Parathyroid adenoma (tissue), 2 donors: ENCODE measurements at regions not wholly inside any gene's neighbourhood (a gene's known extent, or its start where the extent isn't known, plus 50 kb on each side); places are given as distances from the start of the nearest gene placed in this dataset.

Source experiments
- H2AFZ ChIP-seq: fragments of 300-600 bp; sonication (generic); one replicate; pipeline ENCODE4 v1.7.0; 2017; ENCODE audit warnings: antibody characterized with exemption, mild to moderate bottlenecking
- H3K27ac ChIP-seq: fragments of 300-600 bp; sonication (generic); one replicate; pipeline ENCODE4 v1.7.0; 2017
- H3K27me3 ChIP-seq: fragments of 300-600 bp; sonication (generic); one replicate; pipeline ENCODE4 v1.7.0; 2017; ENCODE audit warnings: low read length; ENCODE audit not compliant: control insufficient read depth, insufficient read depth
- H3K36me3 ChIP-seq: fragments of 300-600 bp; sonication (generic); one replicate; pipeline ENCODE4 v1.7.0; 2017; ENCODE audit warnings: low read length; ENCODE audit not compliant: control insufficient read depth, insufficient read depth
- H3K4me1 ChIP-seq: fragments of 300-600 bp; sonication (generic); one replicate; pipeline ENCODE4 v1.7.0; 2017; ENCODE audit warnings: control low read depth
- H3K4me2 ChIP-seq: fragments of 300-600 bp; sonication (generic); one replicate; pipeline ENCODE4 v1.7.0; 2017; ENCODE audit warnings: low read length
- H3K4me3 ChIP-seq: fragments of 300-600 bp; sonication (generic); one replicate; pipeline ENCODE4 v1.7.0; 2017; ENCODE audit warnings: low read depth, low read length
- H3K79me2 ChIP-seq: fragments of 300-600 bp; sonication (generic); one replicate; pipeline ENCODE4 v1.7.0; 2017; ENCODE audit warnings: control low read depth
- H3K9ac ChIP-seq: fragments of 300-600 bp; sonication (generic); one replicate; pipeline ENCODE4 v1.7.0; 2017; ENCODE audit warnings: mild to moderate bottlenecking
- H3K9me3 ChIP-seq: fragments of 300-600 bp; sonication (generic); one replicate; pipeline ENCODE4 v1.7.0; 2017; ENCODE audit warnings: low read length; ENCODE audit not compliant: control insufficient read depth
- CTCF ChIP-seq: fragments of 300-600 bp; sonication (generic); IDR thresholded peaks from one replicate; pipeline ENCODE4 v1.7.0; 2017; ENCODE audit warnings: antibody characterized with exemption, mild to moderate bottlenecking
- donor health status: primary hyperparathyroidism.

GRCh38 chr7:56495165-56495564, 378.9 kb upstream of the NUPR2 start:
- no peak overlapping the region for H3K9ac ChIP-seq
- no peaks in the 10 kb centered on the region for H3K27me3 ChIP-seq
- no peak overlapping the region for H3K27ac ChIP-seq
- no peak overlapping the region for H2AFZ ChIP-seq
- no peak overlapping the region for H3K4me3 ChIP-seq
- TF ChIP-seq CTCF, result no peak
- H3K4me1 ChIP-seq, result no peaks in the 10 kb centered on the region
- no peaks in the 10 kb centered on the region for H3K9me3 ChIP-seq
- H3K36me3 ChIP-seq, result no peaks in the 10 kb centered on the region
- no peaks in the 10 kb centered on the region for H3K79me2 ChIP-seq
- no peak overlapping the region for H3K4me2 ChIP-seq

DNA sequence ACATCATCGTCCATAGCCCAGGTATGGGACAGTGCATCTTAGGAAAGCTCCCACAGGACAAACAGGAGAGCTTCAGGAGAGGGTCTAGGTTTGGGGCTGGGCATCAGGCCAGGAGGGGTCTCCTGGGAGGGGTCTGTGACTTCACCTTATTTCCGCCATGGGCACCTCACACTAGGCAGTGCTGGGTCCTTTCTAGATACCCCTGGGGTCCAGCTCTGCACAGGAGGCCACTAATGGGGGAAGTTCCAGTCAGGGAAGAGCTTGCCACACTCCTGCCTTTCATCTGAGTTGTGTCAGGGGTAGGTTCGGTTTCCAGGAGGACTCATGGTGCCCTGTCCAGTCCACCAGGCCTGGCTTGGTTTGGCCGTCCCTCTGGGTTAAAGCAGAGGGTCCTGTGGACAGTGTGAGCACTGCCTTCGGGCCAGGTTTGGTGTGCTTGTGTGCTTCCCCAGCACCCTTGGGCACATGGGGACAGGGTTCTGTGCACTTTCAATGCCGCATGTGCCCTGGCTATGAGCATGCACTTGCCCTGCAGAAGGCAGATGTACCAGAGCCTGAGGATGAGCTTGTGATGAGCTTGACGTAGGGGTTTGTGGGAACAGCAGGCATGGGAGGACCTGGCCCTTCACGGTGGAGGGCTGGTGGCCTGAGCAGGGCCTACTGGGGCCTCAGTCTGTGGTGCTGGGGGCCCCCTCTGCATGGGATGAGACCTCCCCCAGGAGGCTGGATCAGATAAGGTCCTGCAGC, 377.7 kb upstream of the NUPR2 start:
- Histone ChIP-seq H2AFZ (no peak overlapping the region), H3K4me3 (no peak overlapping the region), H3K36me3 (no peaks in the 10 kb centered on the region), H3K9ac (no peak overlapping the region), H3K4me2 (no peak overlapping the region), H3K27ac (no peak overlapping the region), H3K27me3 (no peaks in the 10 kb centered on the region), H3K9me3 (no peaks in the 10 kb centered on the region), H3K4me1 (no peaks in the 10 kb centered on the region), H3K79me2 (no peaks in the 10 kb centered on the region)
- TF ChIP-seq CTCF, result no peak

- no peaks in the 10 kb centered on the region for H3K36me3 ChIP-seq
- H3K27ac ChIP-seq, result no peak overlapping the region
- no peaks in the 10 kb centered on the region for H3K4me1 ChIP-seq
- no peaks in the 10 kb centered on the region for H3K27me3 ChIP-seq
- no peak overlapping the region for H2AFZ ChIP-seq
- no peaks in the 10 kb centered on the region for H3K79me2 ChIP-seq
- H3K9ac ChIP-seq, result no peak overlapping the region
- no peak for TF ChIP-seq CTCF
- no peaks in the 10 kb centered on the region for H3K9me3 ChIP-seq
- H3K4me2 ChIP-seq, result no peak overlapping the region
- H3K4me3 ChIP-seq, result no peak overlapping the region
Measured at GRCh38 chr7:56493196-56493595, 377.0 kb upstream of the NUPR2 start.

GRCh38 chr7:56491636-56492425, 375.6 kb upstream of the NUPR2 start:
- H3K4me1 ChIP-seq, result no peaks in the 10 kb centered on the region
- no peaks in the 10 kb centered on the region for H3K36me3 ChIP-seq
- no peak overlapping the region for H3K27ac ChIP-seq
- no peak overlapping the region for H2AFZ ChIP-seq
- no peak for TF ChIP-seq CTCF
- no peaks in the 10 kb centered on the region for H3K79me2 ChIP-seq
- H3K9ac ChIP-seq, result no peak overlapping the region
- no peak overlapping the region for H3K4me3 ChIP-seq
- H3K27me3 ChIP-seq, result no peaks in the 10 kb centered on the region
- H3K4me2 ChIP-seq, result no peak overlapping the region
- H3K9me3 ChIP-seq, result no peaks in the 10 kb centered on the region
